HG03139 (cell line): ENCODE measurements at regions not wholly inside any gene's neighbourhood (a gene's known extent, or its start where the extent isn't known, plus 50 kb on each side); places are given as distances from the start of the nearest gene placed in this dataset.

Experiments used
- ATAC-seq: cut with Tn5 transposase; IDR thresholded peaks from one replicate; pipeline ENCODE4 v1.9.1; 2021; ENCODE audit not compliant: unreplicated experiment

- no peak for ATAC-seq
Measured at GRCh38 chr13:84413016-84413415, 530.7 kb upstream of the SLITRK1 start.

DNA sequence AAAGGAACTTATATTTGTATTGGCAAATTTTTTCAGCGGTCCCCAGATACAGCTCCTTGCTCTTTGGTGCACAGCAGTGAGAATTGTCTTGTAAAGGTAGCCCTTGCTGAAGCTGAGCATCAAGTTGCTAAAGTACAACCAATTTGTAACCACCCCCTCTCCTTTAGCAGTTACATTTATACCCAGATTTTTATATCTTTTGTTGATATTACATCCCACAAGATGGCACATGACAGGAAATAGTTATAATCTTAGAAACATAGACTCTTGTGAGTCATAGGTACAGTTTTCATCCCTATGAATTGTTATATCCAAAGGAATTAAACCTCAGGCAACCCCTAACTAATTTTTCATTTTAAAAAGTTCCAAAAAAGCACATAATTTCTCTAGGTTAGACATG lies 523.0 kb upstream of the SLITRK1 start:
- ATAC-seq: no peak

GRCh38 chr13:84400706-84401105 lies 518.4 kb upstream of the SLITRK1 start:
- no peak for ATAC-seq

DNA sequence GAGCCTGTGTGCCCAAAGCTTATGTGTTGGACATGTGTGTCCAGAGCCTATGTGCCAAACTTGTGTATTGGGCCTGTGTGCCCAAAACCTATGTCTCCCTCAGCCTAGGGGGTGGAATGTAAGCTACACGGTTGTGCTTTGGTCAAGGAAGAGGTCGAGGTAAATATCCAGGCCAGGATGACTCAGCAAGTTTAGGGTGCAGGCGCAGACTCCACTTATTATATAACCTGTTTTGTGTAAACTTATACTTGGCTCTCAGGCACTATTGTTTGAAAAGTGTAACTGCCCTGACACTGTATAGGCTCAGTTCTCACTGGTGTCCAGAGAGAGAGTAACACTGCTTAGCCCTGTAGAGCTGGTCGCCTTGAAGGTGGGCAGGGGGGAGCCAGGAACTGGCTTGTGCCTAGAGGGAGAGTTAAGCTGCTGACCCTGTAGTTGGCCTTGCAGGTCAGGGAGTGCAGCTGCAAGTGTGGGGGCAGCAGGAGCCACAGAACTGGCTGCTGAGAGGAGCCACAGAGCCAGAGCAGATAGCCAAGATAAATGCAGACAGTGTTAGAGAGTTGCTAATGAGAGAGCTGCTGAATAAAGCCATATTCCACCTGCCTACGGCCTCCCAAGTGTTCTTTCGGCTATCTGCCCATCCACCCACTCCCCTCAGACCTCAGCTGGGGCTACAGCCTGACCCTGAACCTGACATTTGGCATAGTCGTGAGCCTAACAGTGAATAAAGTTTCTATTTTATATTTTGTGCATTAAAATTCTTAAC lies 517.2 kb upstream of the SLITRK1 start:
- no peak for ATAC-seq

DNA sequence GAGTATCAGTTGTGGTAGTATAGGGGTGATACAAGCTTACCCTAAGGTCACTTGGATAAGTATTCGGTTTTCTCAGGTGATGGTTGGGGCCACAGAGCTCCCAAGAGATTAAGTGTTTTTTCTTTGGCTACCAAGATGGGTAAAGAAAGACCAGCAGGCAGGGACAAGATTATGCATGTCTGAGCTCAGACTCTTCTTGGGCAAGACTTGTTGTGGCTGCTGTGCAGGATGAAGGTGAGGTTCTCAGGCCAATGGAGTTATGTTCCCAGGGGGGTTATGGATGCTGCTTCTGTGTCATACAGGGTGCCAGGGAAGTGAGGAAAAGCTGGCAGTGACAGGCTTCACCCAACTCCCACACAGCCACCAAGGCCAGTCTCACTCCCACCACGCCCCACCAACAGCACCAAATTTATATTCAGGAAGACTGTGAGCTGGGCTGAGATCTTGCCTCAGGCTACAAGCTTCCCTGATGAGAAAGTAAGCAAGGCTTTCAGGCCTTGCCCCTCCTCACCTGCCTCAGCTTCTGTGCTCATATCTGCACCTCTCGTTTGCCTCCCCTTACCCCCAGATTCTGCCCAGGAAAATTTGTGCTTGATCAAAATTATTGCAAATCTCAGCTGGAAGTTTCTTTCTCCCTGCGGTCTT lies 511.8 kb upstream of the SLITRK1 start:
- ATAC-seq: no peak

DNA sequence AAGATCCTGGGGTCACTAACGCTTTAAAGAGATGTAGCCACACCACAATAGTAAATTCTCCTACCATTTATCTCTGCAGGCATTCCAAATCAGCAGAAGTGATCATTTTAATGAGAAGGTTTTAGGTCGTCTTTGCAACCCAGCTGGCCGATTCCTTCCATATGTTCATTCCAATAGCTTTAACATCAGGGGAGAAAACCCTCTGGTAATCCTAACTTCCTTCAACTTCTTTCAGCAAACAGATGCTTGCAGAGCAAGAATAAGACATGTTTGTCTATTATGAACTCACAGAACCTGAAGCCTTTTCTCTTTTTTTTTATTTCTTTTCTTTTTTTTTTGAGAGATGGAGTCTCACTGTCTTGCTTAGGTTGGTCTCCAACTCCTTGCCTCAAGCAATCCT lies 498.6 kb upstream of the SLITRK1 start:
- ATAC-seq: no peak

- no peak for ATAC-seq
Measured at GRCh38 chr13:84377106-84377505, 494.8 kb upstream of the SLITRK1 start.

- no peak for ATAC-seq
Measured at GRCh38 chr13:84366506-84366905, 484.2 kb upstream of the SLITRK1 start.

- ATAC-seq: no peak
Measured at GRCh38 chr13:84362777-84363176, 480.5 kb upstream of the SLITRK1 start.

GRCh38 chr13:84360822-84361221 lies 478.5 kb upstream of the SLITRK1 start:
- no peak for ATAC-seq

DNA sequence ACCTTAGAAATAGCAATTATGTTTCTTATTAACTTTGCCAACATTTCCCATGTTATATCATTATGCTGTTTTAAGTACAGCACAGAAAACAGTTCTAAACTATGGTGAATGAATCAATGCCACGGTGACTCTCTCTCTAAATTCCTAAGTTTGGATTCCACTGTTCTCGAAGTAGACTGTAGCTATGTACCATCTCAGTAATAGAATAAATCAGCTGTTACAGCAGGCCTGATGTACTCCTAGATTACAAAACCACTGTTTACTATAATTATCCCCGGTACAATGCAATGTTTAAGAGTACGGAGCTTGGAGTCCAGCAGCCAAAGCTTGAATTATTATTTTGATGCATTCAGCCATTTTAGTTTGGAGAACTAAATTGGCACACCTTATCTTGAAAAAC lies 476.3 kb upstream of the SLITRK1 start:
- no peak for ATAC-seq

DNA sequence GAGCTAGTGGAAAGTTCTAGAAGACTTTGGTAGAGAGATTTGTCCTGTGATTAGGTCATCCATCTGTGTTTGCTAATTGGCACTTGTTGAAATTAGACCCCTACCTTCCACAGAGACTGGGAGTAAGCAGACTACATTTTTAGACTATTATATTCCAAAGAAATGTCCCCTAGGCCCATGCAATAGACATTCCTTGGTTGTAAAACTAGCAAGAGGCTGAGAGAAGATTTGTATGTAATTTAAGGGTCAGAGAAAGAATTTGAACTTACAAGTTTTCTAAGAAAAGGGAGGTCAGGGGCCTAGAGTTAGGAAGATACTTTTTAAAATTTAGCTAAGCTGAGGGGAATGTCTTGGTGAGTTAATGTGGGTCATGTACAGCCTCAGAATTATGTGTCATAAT lies 470.7 kb upstream of the SLITRK1 start:
- ATAC-seq: no peak

DNA sequence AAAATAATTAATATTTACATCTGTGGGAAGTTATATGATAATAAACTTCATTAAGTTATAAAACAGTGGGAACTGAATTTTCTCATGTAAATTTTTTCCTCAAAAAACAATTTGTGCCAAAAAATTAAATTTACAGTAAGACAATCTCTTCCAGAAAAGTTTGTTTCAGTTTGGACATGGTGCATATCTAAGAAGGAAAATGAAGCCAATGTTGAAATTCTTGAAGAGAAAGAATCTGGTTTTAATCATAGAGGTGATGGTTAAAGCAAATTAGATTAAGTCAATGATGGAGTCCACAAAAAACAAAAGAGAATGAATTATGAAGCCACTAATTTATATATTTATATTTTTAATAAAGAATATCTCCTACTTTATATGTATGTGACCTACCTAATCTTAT lies 457.2 kb upstream of the SLITRK1 start:
- ATAC-seq: no peak

- ATAC-seq: no peak
Measured at GRCh38 chr13:84332346-84332745, 450.1 kb upstream of the SLITRK1 start.

- no peak for ATAC-seq
Measured at GRCh38 chr13:84315527-84315926, 433.3 kb upstream of the SLITRK1 start.

- ATAC-seq: no peak
Measured at GRCh38 chr13:84303035-84303434, 420.8 kb upstream of the SLITRK1 start.

DNA sequence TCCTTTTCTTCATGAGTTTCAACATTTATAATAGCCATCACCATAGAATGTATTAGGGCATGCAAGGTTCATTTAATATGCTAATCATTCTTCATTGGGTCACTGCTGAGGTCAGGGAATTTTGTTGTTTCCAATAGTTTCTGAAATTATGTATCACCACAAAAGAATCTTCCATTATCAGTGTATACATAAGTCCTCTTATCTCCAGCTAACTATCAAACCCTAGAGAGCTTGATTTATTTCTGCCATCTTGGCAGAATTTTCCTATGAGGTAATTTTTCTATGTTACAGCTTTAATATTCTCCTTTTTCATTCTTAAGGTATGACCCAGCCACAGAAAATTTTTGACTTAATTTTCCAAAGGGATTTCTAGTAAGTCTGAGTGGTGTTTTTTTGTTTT lies 415.0 kb upstream of the SLITRK1 start:
- no peak for ATAC-seq

GRCh38 chr13:84296401-84296800 lies 414.1 kb upstream of the SLITRK1 start:
- no peak for ATAC-seq

GRCh38 chr13:84294576-84294975 lies 412.3 kb upstream of the SLITRK1 start:
- ATAC-seq: no peak

DNA sequence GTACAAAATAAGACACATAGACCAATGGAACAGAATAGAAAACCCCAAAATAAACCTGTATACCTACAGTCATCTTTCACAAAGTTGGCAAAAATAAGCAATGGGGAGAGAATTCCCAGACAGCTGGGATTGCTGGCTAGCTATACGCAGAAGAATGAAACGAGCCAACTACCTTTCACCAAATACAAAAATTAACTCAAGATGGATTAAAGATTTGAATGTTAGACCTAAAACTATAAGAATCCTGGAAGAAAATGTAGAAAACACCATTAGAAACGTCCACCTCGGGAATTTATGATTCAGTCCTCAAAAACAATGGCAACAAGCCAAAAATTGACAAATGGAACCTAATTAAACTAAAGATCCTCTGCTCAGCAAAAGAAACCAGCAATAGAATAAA lies 408.1 kb upstream of the SLITRK1 start:
- no peak for ATAC-seq

DNA sequence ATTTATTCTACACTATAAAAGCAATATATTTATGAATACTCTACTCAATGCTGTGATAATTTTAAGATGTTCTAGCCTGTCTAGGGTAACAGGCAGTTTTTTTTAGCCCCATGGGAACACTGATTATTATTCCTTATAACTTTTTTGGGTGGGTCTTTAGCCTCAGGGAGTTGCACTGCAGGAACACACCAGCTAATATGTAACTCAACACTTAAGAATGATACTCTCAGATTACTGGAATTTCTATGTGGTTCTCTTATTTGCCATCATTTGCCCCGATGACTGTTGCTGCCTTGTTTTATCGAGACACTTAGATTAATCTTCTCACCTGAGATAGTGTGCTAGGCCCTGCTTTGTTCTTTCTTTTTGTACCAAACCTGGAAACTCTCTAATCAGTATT lies 396.9 kb upstream of the SLITRK1 start:
- no peak for ATAC-seq

DNA sequence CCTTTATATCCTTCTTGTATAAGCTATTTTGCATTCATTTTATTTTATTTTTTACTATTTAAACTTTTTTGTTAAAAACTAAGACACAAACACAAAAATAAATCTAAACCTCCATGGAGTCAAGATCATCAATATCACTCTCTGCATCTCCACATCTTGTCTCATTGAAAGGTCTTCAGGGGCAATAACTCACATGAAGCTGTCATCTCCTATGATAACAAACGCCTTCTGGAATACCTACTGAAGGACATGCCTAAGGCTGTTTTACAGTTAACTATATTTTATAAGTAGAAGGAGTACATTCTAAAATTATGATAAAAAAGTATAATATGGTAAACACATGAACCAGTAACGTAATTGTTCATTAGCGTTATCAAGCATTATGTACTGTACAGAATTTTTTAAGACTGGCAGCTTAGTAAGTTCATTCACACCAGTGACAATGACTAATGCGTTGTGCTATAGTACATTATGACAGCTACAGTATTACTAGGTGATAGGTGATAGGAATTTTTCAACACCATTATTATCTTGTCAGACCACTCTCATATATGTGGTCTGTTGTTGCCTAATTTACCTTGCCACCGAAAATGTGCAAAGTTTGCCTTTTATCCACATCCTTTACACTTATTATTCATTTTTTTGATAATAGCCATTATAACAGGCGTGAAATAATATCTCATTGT lies 390.7 kb upstream of the SLITRK1 start:
- no peak for ATAC-seq
